WTC11 (cell line): ENCODE measurements at regions not wholly inside any gene's neighbourhood (a gene's known extent, or its start where the extent isn't known, plus 50 kb on each side); places are given as distances from the start of the nearest gene placed in this dataset.

ENCODE experiments used
- CTCF ChIP-seq: fragments of 200-600 bp; IDR thresholded peaks from 2 replicates; pipeline ENCODE4 v1.8.0; 2022; ENCODE audit warnings: antibody characterized with exemption
- GTF2I ChIP-seq: fragments of 250-450 bp; sonication (Bioruptor Pico); conservative IDR thresholded peaks from 2 replicates; pipeline ENCODE4 v1.4.0; 2021; ENCODE audit warnings: mild to moderate bottlenecking
- HMGXB4 ChIP-seq: sonication (generic); formaldehyde crosslinking; IDR thresholded peaks from 2 replicates; pipeline ENCODE4 v1.8.1; 2023; ENCODE audit warnings: mild to moderate bottlenecking, moderate library complexity, missing genetic modification reagents
- MAX ChIP-seq: sonication (generic); formaldehyde crosslinking; IDR thresholded peaks from 2 replicates; pipeline ENCODE4 v1.8.0; 2022; ENCODE audit warnings: mild to moderate bottlenecking, missing genetic modification reagents
- SOX15 ChIP-seq: fragments of 250-450 bp; sonication (Bioruptor Pico); IDR thresholded peaks from 2 replicates; pipeline ENCODE4 v1.9.0; 2021; ENCODE audit warnings: mild to moderate bottlenecking
- SP1 ChIP-seq: sonication (generic); formaldehyde crosslinking; conservative IDR thresholded peaks from 2 replicates; pipeline ENCODE4 v1.8.1; 2022; ENCODE audit warnings: missing genetic modification reagents
- TCF7 ChIP-seq: sonication (generic); formaldehyde crosslinking; IDR thresholded peaks from 2 replicates; pipeline ENCODE4 v1.8.0; 2022; ENCODE audit warnings: mild to moderate bottlenecking, low read depth, missing genetic modification reagents, moderate library complexity
- USF2 ChIP-seq: sonication (generic); formaldehyde crosslinking; IDR thresholded peaks from 2 replicates; pipeline ENCODE4 v1.8.1; 2023; ENCODE audit warnings: mild to moderate bottlenecking, missing genetic modification reagents, moderate library complexity
- ZNF219 ChIP-seq: sonication (generic); formaldehyde crosslinking; IDR thresholded peaks from 2 replicates; pipeline ENCODE4 v1.8.0; 2023; ENCODE audit warnings: missing genetic modification reagents, mild to moderate bottlenecking, borderline replicate concordance
- ZNF281 ChIP-seq: sonication (generic); formaldehyde crosslinking; IDR thresholded peaks from 2 replicates; pipeline ENCODE4 v1.8.0; 2023; ENCODE audit warnings: mild to moderate bottlenecking, missing genetic modification reagents

GRCh38 chr13:69319656-69320055 lies 788.0 kb upstream of the ATXN8OS start:
- no peak for TF ChIP-seq CTCF
- TF ChIP-seq SOX15 = no peak
- TF ChIP-seq USF2 (CRISPR knock-in tag) = no peak
- TF ChIP-seq GTF2I = no peak
- TF ChIP-seq SP1 (CRISPR knock-in tag) = no peak
- TF ChIP-seq MAX (CRISPR knock-in tag) = no peak
- TF ChIP-seq ZNF281 = no peak
- TF ChIP-seq HMGXB4 = no peak
- TF ChIP-seq ZNF219 (CRISPR knock-in tag) = no peak
- no peak for TF ChIP-seq TCF7 (CRISPR knock-in tag)
